CD4-positive, alpha-beta T cell treated with Interleukin-21 for 1 hour (primary cell): ENCODE measurements at regions not wholly inside any gene's neighbourhood (a gene's known extent, or its start where the extent isn't known, plus 50 kb on each side); places are given as distances from the start of the nearest gene placed in this dataset.

ENCODE experiments used
- DNase-seq: peaks from one replicate; pipeline ENCODE4 v3.0.0-alpha.2; 2020

DNA sequence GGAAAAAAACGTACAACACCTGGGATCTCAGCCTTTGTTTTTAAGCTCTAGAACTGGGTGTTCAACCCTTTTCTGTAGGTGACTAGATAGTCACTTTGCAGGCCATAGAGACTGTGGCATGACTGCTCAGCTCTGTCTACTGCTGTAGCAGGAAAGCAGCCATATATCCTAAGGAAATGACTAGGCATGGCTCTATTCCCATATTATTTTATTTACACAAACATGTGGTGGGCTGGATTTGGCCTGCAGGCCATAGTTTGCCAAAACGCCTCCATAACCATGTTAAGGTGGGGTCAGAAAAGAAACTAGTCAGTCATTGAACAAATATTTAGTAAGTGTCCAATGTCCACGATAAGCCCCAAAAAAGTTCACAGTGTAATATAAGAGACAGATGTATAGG, 452.5 kb downstream of the MCTP2 start:
- DNase-seq = no peak

- no peak for DNase-seq
Observed at GRCh38 chr15:94691169-94691568, 459.8 kb downstream of the MCTP2 start.

DNA sequence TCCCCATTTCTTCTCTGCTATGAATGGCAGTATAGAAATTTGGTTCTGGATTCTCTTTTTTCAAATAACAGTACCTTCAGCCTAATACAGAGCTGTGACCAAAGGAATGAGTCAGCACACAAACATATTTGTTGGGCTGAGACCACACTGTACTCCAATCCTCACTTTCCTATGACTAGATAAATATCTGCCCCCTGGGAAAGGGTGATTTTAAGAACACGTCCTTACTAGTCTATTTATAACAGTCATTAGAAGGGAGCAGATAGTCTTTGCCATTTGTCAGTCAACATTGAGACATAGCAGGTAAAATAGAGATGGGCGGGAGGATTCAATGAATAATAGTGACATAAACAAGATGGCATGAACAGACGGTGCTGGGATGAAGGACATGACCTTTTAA, 461.3 kb downstream of the MCTP2 start:
- DNase-seq = no peak

GRCh38 chr15:94700211-94700610, 468.9 kb downstream of the MCTP2 start:
- DNase-seq = no peak

- no peak for DNase-seq
Observed at GRCh38 chr15:94701281-94701985, 470.1 kb downstream of the MCTP2 start.

DNA sequence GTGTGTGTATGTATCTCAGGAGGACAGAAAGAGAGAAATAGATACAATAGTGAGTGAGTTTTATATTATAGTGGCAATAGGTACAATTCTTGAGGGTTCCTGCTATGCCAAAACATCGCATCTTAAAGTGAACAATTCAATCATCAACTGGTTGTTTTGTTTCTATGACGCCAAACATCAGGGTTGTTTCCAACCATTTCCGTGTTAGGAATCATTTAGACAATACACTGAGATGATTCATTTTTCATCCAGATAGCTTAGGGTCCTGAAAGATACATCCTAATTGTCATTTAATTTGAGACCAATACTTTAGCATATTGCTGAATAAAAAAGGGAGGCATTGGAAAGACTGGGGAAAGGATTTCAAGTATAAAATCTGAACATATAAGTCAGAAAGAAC, 472.2 kb downstream of the MCTP2 start:
- DNase-seq = no peak

GRCh38 chr15:94704421-94704820, 473.1 kb downstream of the MCTP2 start:
- no peak for DNase-seq

GRCh38 chr15:94704946-94705345, 473.6 kb downstream of the MCTP2 start:
- no peak for DNase-seq

DNA sequence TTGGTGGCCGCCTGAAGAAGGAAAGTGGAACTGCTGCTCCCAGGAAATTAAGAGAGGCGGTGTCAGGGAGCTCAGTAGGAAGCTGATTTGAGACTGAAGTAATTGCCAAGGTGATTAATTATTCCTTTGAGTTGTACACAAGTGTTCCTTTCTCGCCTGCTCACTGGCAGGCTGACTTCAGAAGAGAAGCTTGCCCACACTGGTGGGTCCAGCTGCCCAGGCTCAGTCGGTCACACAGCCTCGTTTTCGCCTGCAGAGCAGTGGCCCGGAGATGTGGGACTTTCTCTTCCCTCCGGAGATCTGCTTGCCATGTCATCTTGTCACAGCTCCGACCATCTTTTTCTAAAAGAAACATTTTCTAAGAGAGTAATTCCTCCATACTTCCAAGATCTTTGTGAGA, 478.0 kb downstream of the MCTP2 start:
- DNase-seq = no peak

GRCh38 chr15:94722024-94722636, 490.8 kb downstream of the MCTP2 start:
- DNase-seq = no peak

DNA sequence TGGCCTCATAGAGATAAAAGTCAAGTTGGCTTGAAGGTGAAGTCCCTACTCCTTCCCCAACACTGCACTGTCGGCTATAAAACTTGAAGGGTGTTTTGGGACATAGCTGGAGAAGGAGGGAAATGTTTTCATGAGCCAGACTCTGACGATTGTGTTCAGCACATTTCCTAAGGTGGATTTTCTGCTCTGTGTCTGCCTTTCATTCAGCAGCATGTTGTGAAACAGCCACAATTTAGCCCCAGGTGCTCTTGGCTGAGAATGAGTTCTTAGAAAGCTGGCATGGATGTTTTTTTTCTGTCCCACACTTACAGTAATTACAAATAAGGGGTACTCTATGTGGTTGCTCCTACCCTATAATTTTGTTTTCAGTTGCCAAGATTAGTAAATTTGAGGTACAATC, 492.4 kb downstream of the MCTP2 start:
- no peak for DNase-seq

- DNase-seq = no peak
Observed at GRCh38 chr15:94731286-94731685, 499.9 kb downstream of the MCTP2 start.

- no peak for DNase-seq
Observed at GRCh38 chr15:94734460-94734859, 503.1 kb downstream of the MCTP2 start.

GRCh38 chr15:94736236-94736635, 504.9 kb downstream of the MCTP2 start:
- no peak for DNase-seq

DNA sequence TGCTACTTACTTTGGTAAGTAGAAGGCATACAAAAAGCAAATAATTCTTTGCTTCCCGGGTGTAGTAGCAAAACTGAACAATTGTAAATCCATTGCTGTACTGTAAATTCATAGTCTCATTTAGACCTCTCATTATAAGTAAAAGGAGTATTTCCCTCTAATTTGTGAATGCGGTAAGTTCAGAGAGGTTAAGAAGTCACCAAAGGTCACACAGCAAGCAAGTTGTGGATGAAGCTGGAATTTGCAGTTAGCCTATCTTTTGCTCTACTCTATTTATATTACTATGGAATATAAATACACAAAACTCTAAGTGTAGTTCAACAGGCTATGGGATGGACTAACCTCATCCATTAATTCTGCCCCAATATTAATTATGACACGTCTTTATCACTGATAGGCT, 508.3 kb downstream of the MCTP2 start:
- DNase-seq = no peak

GRCh38 chr15:94740469-94740868, 509.1 kb downstream of the MCTP2 start:
- no peak for DNase-seq

GRCh38 chr15:94743668-94744067, 512.3 kb downstream of the MCTP2 start:
- no peak for DNase-seq

GRCh38 chr15:94744080-94744793, 512.9 kb downstream of the MCTP2 start:
- DNase-seq = no peak

DNA sequence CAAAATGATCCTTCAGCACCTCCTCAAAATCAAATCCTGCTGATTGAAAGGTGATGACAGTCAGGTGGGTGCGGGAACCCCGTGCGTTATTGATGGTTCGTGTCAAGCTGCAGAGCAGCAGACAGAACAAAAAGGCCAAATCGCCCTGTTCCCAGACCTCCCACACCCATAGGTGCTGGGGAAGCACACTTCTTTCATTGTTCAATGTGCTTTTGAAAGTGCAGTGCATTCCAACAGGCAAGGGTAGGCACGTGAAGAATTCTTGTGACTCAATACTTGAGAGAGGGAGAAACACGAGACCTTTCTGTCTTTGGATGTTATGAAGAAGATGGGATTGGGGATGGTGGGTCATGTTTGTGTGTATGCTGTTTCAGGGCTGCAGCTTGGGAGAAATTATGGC, 514.0 kb downstream of the MCTP2 start:
- DNase-seq = no peak

DNA sequence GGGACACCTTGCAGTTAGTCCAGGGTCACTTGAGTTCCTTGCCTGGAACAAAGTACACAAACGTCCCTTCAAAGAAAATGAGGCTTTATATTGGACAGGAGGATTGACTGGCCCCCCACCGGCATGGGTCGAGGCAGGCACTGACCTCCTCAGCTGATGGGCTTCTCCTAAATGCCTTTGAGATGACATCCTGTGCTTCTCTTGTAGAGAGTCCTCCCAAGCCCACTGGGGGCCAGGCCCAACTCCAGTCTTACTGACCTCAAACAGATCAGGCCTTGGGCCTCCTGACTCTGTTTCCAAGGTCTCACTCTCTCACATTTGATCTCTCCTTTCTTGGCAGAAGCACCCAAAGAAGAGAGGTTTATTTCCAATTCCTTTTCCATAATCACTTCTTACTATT, 516.1 kb downstream of the MCTP2 start:
- no peak for DNase-seq

- no peak for DNase-seq
Observed at GRCh38 chr15:94749811-94750617, 518.7 kb downstream of the MCTP2 start.

DNA sequence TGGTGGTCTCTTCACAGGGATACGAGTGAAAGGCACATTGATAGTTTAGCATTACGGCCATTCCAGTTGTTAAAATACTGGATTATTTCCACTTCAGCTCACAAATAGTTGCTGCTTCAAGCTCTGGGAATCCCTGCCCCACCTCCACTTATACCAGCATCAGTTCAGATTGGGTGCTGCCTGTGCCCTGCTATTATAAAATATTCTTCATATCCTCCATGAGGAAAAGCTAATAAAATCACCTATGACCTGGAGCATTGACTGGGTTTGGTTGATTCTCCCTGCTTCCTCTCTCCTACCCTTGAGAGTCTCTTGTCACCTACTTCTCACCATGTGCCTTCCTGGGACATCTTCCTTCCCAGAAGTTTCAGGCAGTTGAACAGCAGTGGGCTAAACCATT, 529.0 kb downstream of the MCTP2 start:
- no peak for DNase-seq

DNA sequence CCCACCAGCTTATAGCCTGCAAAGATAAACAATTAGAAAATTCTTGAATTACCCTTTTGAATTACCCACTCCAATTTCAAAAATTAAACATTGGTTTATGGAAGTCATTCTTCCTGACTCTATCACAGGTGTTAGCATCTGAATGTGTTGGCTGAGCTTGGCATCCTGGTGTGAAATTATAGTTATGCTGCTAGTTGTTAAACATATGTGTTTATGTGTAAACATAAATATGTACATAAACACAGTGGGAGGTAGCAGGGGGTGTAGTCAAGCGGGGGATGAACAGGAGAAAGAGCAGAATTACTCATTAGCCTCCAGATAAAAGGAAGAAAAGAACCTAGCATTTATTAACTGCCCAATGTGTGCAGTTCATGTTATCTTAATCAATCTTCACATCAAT, 530.2 kb downstream of the MCTP2 start:
- DNase-seq = no peak

DNA sequence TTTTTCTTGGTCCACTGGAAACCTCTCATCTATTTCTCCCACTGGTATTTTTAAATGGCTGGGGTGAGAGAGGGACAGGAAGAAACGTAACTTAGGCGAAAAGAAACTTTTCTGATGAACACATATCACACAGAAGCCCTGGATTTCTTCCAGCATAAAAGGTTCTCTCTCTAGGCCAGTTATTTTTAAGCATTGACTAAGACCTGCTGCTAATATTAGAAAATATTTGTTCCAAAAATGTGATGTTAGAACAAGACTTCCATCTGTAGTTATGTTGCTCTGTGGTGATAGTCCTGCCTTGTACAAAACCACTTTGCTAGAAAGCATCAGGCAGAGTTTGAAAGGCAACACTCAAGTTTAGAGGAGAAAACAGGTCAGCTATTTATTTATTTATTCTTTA, 537.7 kb downstream of the MCTP2 start:
- no peak for DNase-seq
